ENCODE measurements at regions not wholly inside any gene's neighbourhood (a gene's known extent, or its start where the extent isn't known, plus 50 kb on each side); places are given as distances from the start of the nearest gene placed in this dataset.

DNA sequence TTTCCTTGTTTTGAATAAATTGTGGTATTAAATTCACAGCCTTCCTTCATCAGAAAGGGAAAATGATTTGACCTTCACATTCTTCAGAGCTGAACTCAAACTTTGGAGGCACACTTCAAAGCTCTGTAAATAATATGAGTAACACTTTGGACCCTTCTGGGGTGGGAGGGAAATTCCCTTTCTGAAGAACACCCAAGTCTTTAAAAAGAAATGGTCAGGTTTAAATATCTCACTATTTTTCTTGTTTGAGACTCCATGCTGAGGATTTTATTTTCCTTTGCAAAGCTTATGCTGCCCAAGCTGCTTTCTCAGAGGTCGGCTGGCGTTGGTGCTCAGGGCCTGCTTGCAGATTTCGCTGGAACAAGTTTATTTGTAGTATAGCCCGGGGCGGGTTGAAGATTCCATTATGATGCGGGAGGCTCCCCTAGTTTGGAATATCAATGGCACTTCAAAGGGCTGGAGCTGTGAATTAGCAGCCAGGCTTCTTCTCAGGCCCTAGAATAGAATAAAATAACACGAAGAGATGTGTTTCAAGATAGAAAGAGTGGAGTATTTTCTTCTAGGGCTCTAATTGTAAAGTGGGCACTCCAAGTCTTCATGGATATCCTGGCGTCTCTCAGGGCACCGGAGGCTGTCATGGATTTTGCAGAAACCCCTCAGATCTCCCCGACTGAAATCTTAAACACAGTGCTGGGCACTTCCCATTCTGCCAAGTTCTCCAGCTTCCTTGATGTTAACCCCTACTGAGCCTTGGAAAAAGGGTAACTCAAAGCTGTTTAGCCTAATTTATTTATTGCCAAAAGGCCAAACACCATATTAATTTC lies 315.6 kb downstream of the GPAT3 start:
- ATAC-seq (ENCODE audit: low read depth in 2 of 2) (no peak), DNase-seq (no peak)
- Mint-ChIP-seq H3K27ac (no peak overlapping the region), H3K4me3 (no peak overlapping the region), H3K4me1 (no peaks in the 10 kb centered on the region), H3K9me3 (peaks cover 0 to 8% (median 0%) of the 10 kb centered on the region in 7 donors), H3K36me3 (no peaks in the 10 kb centered on the region), H3K27me3 (no peaks in the 10 kb centered on the region)
- no peaks in the 10 kb centered on the region for H3K4me1 ChIP-seq (ENCODE audit: control insufficient read depth, insufficient read depth, low read length, poor library complexity, severe bottlenecking)
- no peak overlapping the region for H3K4me3 ChIP-seq (ENCODE audit: low read depth, low read length)
- H3K27me3 ChIP-seq (ENCODE audit: control insufficient read depth, insufficient read depth, low read length) = no peaks in the 10 kb centered on the region
- no peaks in the 10 kb centered on the region for H3K36me3 ChIP-seq (ENCODE audit: control insufficient read depth, insufficient read depth, low read length)
- H3K9me3 ChIP-seq (ENCODE audit: control insufficient read depth in 2 of 2, low read length in 2 of 2) = no peaks in the 10 kb centered on the region
- no peak overlapping the region for H3K27ac ChIP-seq (ENCODE audit: insufficient read depth, low read length, poor library complexity, severe bottlenecking)

DNA sequence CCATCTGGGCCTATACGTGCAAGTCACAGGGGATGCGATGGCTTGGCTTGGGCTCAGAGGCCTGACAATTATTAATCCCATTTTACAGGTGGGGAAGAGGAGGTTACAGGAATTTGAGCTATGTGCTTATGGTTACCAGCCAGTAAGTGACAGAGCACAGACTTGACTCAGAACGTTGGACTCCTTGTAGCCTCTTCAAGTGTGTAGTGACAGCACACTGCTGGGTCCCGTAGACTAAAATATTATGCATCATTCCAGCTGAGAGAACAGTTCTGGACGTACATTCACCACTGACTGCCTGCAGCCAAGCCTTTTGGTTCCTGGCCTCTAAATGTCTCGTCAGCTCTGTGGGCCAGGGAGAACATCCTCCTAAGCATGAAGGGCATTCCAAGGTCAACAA lies 314.5 kb downstream of the GPAT3 start:
- Histone ChIP-seq H3K4me3 (ENCODE audit: low read depth, low read length) (no peak overlapping the region), H3K9me3 (ENCODE audit: control insufficient read depth in 2 of 2, low read length in 2 of 2) (no peaks in the 10 kb centered on the region), H3K27ac (ENCODE audit: insufficient read depth, low read length, poor library complexity, severe bottlenecking) (no peak overlapping the region), H3K4me1 (ENCODE audit: control insufficient read depth, insufficient read depth, low read length, poor library complexity, severe bottlenecking) (no peaks in the 10 kb centered on the region), H3K36me3 (ENCODE audit: control insufficient read depth, insufficient read depth, low read length) (no peaks in the 10 kb centered on the region), H3K27me3 (ENCODE audit: control insufficient read depth, insufficient read depth, low read length) (no peaks in the 10 kb centered on the region)
- no peak for ATAC-seq (ENCODE audit: low read depth in 2 of 2)
- Mint-ChIP-seq H3K27ac (no peak overlapping the region), H3K4me1 (no peaks in the 10 kb centered on the region), H3K27me3 (no peaks in the 10 kb centered on the region), H3K36me3 (no peaks in the 10 kb centered on the region), H3K4me3 (no peak overlapping the region), H3K9me3 (peaks cover 0 to 7% (median 0%) of the 10 kb centered on the region in 7 donors)
- DNase-seq = no peak

DNA sequence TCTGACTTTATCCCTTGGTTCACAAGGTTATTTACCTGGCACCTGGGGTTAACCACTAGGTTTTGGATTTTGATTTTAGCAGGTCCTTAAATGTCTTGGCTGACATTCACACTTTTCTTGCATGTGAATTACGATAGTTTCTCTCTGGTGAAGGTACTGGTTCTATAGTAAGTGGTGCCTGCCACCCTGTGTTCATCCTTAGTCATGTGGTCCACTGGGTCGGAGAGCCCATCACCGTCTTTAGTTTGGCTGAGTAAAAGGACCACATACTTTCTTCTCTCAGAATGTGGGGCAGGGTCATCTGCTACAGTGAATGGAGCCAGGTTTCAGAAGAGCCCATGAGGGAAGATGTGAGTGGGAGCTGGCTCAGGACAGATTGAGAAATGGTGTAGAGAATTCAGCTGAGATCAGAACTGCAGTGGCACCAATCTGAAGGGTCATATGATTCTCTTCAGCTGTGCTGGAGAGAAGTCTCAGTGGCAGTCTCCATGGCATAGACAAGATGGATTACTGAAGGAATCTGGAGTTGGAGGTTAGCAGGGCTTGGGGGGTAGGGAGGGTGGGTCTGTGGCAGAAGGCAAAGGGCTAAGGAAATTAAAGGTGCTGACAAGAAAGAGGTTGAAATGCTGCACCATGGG lies 310.4 kb downstream of the GPAT3 start:
- Histone ChIP-seq H3K27ac (ENCODE audit: insufficient read depth, low read length, poor library complexity, severe bottlenecking) (no peak overlapping the region), H3K36me3 (ENCODE audit: control insufficient read depth, insufficient read depth, low read length) (no peaks in the 10 kb centered on the region), H3K4me1 (ENCODE audit: control insufficient read depth, insufficient read depth, low read length, poor library complexity, severe bottlenecking) (no peaks in the 10 kb centered on the region), H3K9me3 (ENCODE audit: control insufficient read depth in 2 of 2, low read length in 2 of 2) (no peaks in the 10 kb centered on the region), H3K4me3 (ENCODE audit: low read depth, low read length) (no peak overlapping the region), H3K27me3 (ENCODE audit: control insufficient read depth, insufficient read depth, low read length) (no peaks in the 10 kb centered on the region)
- H3K27ac Mint-ChIP-seq = no peak overlapping the region
- H3K9me3 Mint-ChIP-seq = peaks cover 0 to 6% (median 0%) of the 10 kb centered on the region in 7 donors
- ATAC-seq (ENCODE audit: low read depth in 2 of 2) = no peak
- no peaks in the 10 kb centered on the region for H3K4me1 Mint-ChIP-seq
- no peaks in the 10 kb centered on the region for H3K36me3 Mint-ChIP-seq
- H3K27me3 Mint-ChIP-seq = no peaks in the 10 kb centered on the region
- H3K4me3 Mint-ChIP-seq = no peak overlapping the region
- DNase-seq = no peak

DNA sequence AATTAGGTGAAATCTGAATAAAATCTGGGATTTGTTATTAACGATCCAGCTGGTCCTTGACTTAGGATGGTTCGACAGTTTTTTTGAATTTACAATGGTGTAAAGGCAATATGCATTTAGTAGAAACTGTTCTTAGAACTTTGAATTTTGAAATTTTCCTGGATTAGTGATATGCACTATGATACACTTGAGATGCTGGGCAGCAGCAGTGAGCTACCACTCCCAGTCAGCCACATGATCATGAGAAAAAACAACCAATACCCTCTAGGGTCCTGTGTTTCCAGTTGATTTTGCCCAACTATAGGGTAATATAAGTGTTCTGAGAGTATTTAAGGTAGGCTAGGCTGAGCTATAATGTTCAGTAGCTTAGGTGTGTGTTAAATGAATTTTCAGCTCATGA lies 303.7 kb downstream of the GPAT3 start:
- Mint-ChIP-seq H3K36me3 (no peaks in the 10 kb centered on the region), H3K27me3 (no peaks in the 10 kb centered on the region), H3K4me1 (no peaks in the 10 kb centered on the region), H3K27ac (no peak overlapping the region), H3K4me3 (no peak overlapping the region), H3K9me3 (peaks cover 0 to 3% (median 0%) of the 10 kb centered on the region in 7 donors)
- no peaks in the 10 kb centered on the region for H3K27me3 ChIP-seq (ENCODE audit: control insufficient read depth, insufficient read depth, low read length)
- ATAC-seq (ENCODE audit: low read depth in 2 of 2) (no peak), DNase-seq (no peak)
- H3K9me3 ChIP-seq (ENCODE audit: control insufficient read depth in 2 of 2, low read length in 2 of 2) = no peaks in the 10 kb centered on the region
- H3K27ac ChIP-seq (ENCODE audit: insufficient read depth, low read length, poor library complexity, severe bottlenecking) = no peak overlapping the region
- no peak overlapping the region for H3K4me3 ChIP-seq (ENCODE audit: low read depth, low read length)
- H3K36me3 ChIP-seq (ENCODE audit: control insufficient read depth, insufficient read depth, low read length) = no peaks in the 10 kb centered on the region
- H3K4me1 ChIP-seq (ENCODE audit: control insufficient read depth, insufficient read depth, low read length, poor library complexity, severe bottlenecking) = no peaks in the 10 kb centered on the region

DNA sequence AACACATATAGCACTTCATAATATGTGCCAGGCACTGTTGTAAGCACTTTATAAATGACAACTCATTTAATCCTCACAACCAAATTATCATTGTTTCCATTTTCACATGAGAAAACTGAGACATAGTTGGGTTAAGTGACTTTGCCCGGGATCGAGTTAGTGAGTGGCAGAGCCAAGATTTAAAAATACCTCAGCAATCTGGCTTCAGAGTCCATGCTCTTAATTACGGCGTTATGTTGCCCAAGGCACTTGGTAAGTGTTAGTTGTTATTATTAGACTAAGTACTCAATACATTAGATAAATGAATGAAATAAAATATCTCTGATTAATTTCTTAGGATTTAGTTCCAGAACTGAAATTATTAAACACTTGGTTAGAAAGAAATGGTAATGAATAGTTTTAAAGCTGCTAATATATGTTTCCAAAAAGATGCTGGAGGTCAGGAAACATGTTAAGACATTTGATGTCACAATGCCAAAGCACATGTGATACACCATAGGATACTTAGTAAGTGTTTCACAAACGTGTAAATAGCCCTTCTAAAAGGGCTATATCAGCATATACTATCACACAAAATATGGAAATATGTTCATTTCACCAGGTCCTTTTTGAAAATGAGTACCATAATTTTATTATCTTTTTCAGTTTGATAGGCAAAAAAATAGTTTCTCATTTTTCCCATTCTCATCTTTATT lies 301.9 kb downstream of the GPAT3 start:
- H3K4me1 Mint-ChIP-seq = no peaks in the 10 kb centered on the region
- peaks cover 0 to 3% (median 0%) of the 10 kb centered on the region in 7 donors for H3K9me3 Mint-ChIP-seq
- no peak for DNase-seq
- H3K27me3 Mint-ChIP-seq = peaks cover 5% of the 10 kb centered on the region
- Histone ChIP-seq H3K27ac (ENCODE audit: insufficient read depth, low read length, poor library complexity, severe bottlenecking) (no peak overlapping the region), H3K27me3 (ENCODE audit: control insufficient read depth, insufficient read depth, low read length) (no peaks in the 10 kb centered on the region), H3K36me3 (ENCODE audit: control insufficient read depth, insufficient read depth, low read length) (no peaks in the 10 kb centered on the region), H3K4me1 (ENCODE audit: control insufficient read depth, insufficient read depth, low read length, poor library complexity, severe bottlenecking) (no peaks in the 10 kb centered on the region), H3K4me3 (ENCODE audit: low read depth, low read length) (no peak overlapping the region), H3K9me3 (ENCODE audit: control insufficient read depth in 2 of 2, low read length in 2 of 2) (no peaks in the 10 kb centered on the region)
- no peak overlapping the region for H3K4me3 Mint-ChIP-seq
- no peaks in the 10 kb centered on the region for H3K36me3 Mint-ChIP-seq
- no peak overlapping the region for H3K27ac Mint-ChIP-seq
- no peak for ATAC-seq (ENCODE audit: low read depth in 2 of 2)

DNA sequence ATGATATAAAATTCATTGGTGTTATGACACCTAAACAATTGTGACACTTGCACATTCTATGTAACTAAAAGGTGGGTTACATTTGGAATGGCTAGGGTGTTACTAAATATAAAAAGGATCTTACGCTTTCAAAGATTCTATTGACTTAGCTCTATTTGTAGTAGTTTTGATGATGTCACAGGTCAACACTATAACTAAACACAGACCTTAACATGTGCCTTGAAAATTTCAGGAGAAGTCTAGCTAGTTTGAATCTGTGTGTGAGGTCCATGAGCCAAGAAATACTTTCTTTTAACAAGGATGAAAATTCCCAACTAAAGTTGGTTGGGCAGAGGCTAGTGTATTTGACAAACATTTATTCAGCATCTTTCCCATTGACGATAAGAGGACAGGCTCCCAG lies 298.0 kb downstream of the GPAT3 start:
- H3K36me3 ChIP-seq (ENCODE audit: control insufficient read depth, insufficient read depth, low read length) = no peaks in the 10 kb centered on the region
- no peaks in the 10 kb centered on the region for H3K4me1 ChIP-seq (ENCODE audit: control insufficient read depth, insufficient read depth, low read length, poor library complexity, severe bottlenecking)
- H3K27me3 ChIP-seq (ENCODE audit: control insufficient read depth, insufficient read depth, low read length) = no peaks in the 10 kb centered on the region
- DNase-seq = no peak
- Mint-ChIP-seq H3K27ac (no peak overlapping the region), H3K36me3 (no peaks in the 10 kb centered on the region), H3K27me3 (peaks cover 5% of the 10 kb centered on the region), H3K4me3 (no peak overlapping the region), H3K4me1 (no peaks in the 10 kb centered on the region), H3K9me3 (peaks cover 0 to 3% (median 0%) of the 10 kb centered on the region in 7 donors)
- H3K4me3 ChIP-seq (ENCODE audit: low read depth, low read length) = no peak overlapping the region
- H3K9me3 ChIP-seq (ENCODE audit: control insufficient read depth in 2 of 2, low read length in 2 of 2) = no peaks in the 10 kb centered on the region
- no peak overlapping the region for H3K27ac ChIP-seq (ENCODE audit: insufficient read depth, low read length, poor library complexity, severe bottlenecking)
- ATAC-seq (ENCODE audit: low read depth in 2 of 2) = no peak

DNA sequence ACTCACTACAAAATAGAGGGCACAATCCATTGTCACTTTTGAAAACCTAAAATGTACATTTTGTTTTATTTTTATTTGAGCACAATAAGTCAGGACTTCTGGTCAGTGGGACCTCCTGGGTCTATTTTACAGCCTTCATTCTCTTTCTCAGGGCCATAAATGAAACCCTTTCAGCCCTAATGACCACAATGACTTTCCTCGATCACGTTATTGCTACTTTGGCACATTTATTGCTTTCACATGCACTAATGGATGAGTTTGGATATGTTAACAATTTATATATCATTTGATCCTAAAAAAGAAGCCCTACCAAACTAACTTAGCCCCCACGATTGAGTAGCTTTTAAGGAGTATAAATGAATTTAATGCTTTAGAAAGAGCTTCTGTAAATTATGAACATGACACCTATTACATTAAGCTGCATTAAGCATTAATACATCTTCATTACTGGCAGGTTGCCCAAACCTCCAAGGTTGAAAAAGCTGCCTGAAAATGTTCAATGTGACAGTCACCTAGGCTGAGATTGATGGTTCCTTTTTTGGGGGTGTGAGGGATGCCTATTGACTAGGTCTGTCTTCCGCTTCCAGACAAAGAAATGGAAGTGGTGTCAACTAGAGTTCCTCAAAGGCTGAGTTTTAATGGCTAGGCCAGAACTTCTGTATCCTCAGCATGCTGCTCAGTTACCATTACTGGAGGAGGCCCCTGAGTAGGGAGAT lies 296.4 kb downstream of the GPAT3 start:
- Histone ChIP-seq H3K27me3 (ENCODE audit: control insufficient read depth, insufficient read depth, low read length) (no peaks in the 10 kb centered on the region), H3K4me3 (ENCODE audit: low read depth, low read length) (no peak overlapping the region), H3K36me3 (ENCODE audit: control insufficient read depth, insufficient read depth, low read length) (no peaks in the 10 kb centered on the region), H3K4me1 (ENCODE audit: control insufficient read depth, insufficient read depth, low read length, poor library complexity, severe bottlenecking) (no peaks in the 10 kb centered on the region), H3K9me3 (ENCODE audit: control insufficient read depth in 2 of 2, low read length in 2 of 2) (no peaks in the 10 kb centered on the region), H3K27ac (ENCODE audit: insufficient read depth, low read length, poor library complexity, severe bottlenecking) (no peak overlapping the region)
- Mint-ChIP-seq H3K4me1 (no peaks in the 10 kb centered on the region), H3K36me3 (no peaks in the 10 kb centered on the region), H3K27me3 (peaks cover 5% of the 10 kb centered on the region), H3K27ac (no peak overlapping the region), H3K4me3 (no peak overlapping the region), H3K9me3 (peaks cover 0 to 3% (median 0%) of the 10 kb centered on the region in 7 donors)
- ATAC-seq (ENCODE audit: low read depth in 2 of 2) = no peak
- no peak for DNase-seq

All from CD4-positive, CD25-positive, alpha-beta regulatory T cell (primary cell).